Keratinocyte (primary cell): ENCODE measurements at regions not wholly inside any gene's neighbourhood (a gene's known extent, or its start where the extent isn't known, plus 50 kb on each side); places are given as distances from the start of the nearest gene placed in this dataset.
"Not testable (repeated sequence)": the region's sequence is repeated elsewhere in the genome, so short reads cannot be mapped to it uniquely, and the experiment has no call there.

ENCODE experiments used
- DNase-seq: peaks from one replicate; pipeline ENCODE4 v3.0.0-alpha.2; 2011; ENCODE audit warnings: low read depth, missing footprints, low spot score
- FAIRE-seq: peaks from 2 replicates; lab custom pipeline; 2011; peaks lifted over from hg19 to GRCh38; lab: Jason Lieb, UNC
- H2AFZ ChIP-seq: 2 replicates; pipeline ENCODE4 v1.6.0; 2012; ENCODE audit warnings: low read length, control low read depth, inconsistent platforms; ENCODE audit not compliant: control insufficient read depth
- H3K27ac ChIP-seq: 2 replicates; pipeline ENCODE4 v1.5.1; 2011; ENCODE audit warnings: low read length; ENCODE audit not compliant: control insufficient read depth, insufficient read depth
- H3K27me3 ChIP-seq: 3 replicates; pipeline ENCODE4 v1.6.0; 2011; ENCODE audit warnings: low read length; ENCODE audit not compliant: control insufficient read depth, insufficient read depth; ENCODE audit errors: extremely low read depth
- H3K36me3 ChIP-seq, 2 experiments: 2 replicates in 1 of 2; 3 replicates in 1 of 2; pipeline ENCODE4 v1.5.1; 2011; ENCODE audit warnings: low read length in 2 of 2, mild to moderate bottlenecking in 1 of 2; ENCODE audit not compliant: control insufficient read depth in 2 of 2, insufficient read depth in 2 of 2; ENCODE audit errors: extremely low read depth in 1 of 2
- H3K4me1 ChIP-seq: 3 replicates; pipeline ENCODE4 v1.5.1; 2011; ENCODE audit warnings: low read length; ENCODE audit not compliant: control insufficient read depth, insufficient read depth; ENCODE audit errors: extremely low read depth
- H3K4me2 ChIP-seq: 3 replicates; pipeline ENCODE4 v1.6.0; 2011; ENCODE audit warnings: low read depth, low read length; ENCODE audit not compliant: control insufficient read depth, insufficient read depth; ENCODE audit errors: extremely low read depth
- H3K4me3 ChIP-seq, 3 experiments: fragments of 200-600 bp in 1 of 3; sonication (generic) in 1 of 3; 2 replicates in 2 of 3; 3 replicates in 1 of 3; pipeline ENCODE4 v1.5.1; 2011 to 2016; ENCODE audit warnings: low read length in 3 of 3, mild to moderate bottlenecking in 3 of 3, control low read depth in 2 of 3, inconsistent platforms in 1 of 3, low read depth in 1 of 3, mixed read lengths in 1 of 3, mixed run types in 1 of 3, moderate library complexity in 1 of 3; ENCODE audit not compliant: control insufficient read depth in 2 of 3, insufficient read depth in 2 of 3; ENCODE audit errors: extremely low read depth in 1 of 3
- H3K79me2 ChIP-seq: 2 replicates; pipeline ENCODE4 v1.6.0; 2012; ENCODE audit warnings: low read length; ENCODE audit not compliant: control insufficient read depth, insufficient read depth
- H3K9ac ChIP-seq: 3 replicates; pipeline ENCODE4 v1.6.0; 2011; ENCODE audit warnings: low read length; ENCODE audit not compliant: control insufficient read depth, insufficient read depth; ENCODE audit errors: extremely low read depth
- H3K9me1 ChIP-seq: 3 replicates; pipeline ENCODE4 v1.6.0; 2011; ENCODE audit warnings: low read length; ENCODE audit not compliant: control insufficient read depth, insufficient read depth; ENCODE audit errors: extremely low read depth
- H3K9me3 ChIP-seq: 2 replicates; pipeline ENCODE4 v1.5.1; 2012; ENCODE audit warnings: low read depth, low read length; ENCODE audit not compliant: control insufficient read depth
- H4K20me1 ChIP-seq: 3 replicates; pipeline ENCODE4 v1.6.0; 2011; ENCODE audit warnings: low read length; ENCODE audit not compliant: control insufficient read depth, insufficient read depth; ENCODE audit errors: extremely low read depth
- EZH2 ChIP-seq: IDR thresholded peaks from one replicate; pipeline ENCODE4 v1.6.1; 2012; ENCODE audit warnings: inconsistent platforms, mild to moderate bottlenecking, low read length, moderate library complexity
- dilution Hi-C: fragments of 300-500 bp; cut with MboI; formaldehyde crosslinking; loops from one replicate; pipeline ENCODE4 v1.7.0; 2020; ENCODE audit warnings: low sequenced_read_pairs; ENCODE audit not compliant: extremely low pct_ligation_motif_present
- TF ChIP-seq, protein P1 (sequence below), 3 experiments: IDR thresholded peaks in 1 of 3; conservative IDR thresholded peaks in 1 of 3; optimal IDR thresholded peaks in 1 of 3; 2 replicates in 2 of 3; 3 replicates in 1 of 3; pipeline versions ENCODE3 to v1.5.1; 2011; ENCODE audit warnings: low read length in 3 of 3, mild to moderate bottlenecking in 3 of 3, moderate library complexity in 2 of 3, control low read depth in 1 of 3, inconsistent platforms in 1 of 3; ENCODE audit not compliant: insufficient read depth in 2 of 3; ENCODE audit errors: extremely low read depth in 1 of 3

DNA sequence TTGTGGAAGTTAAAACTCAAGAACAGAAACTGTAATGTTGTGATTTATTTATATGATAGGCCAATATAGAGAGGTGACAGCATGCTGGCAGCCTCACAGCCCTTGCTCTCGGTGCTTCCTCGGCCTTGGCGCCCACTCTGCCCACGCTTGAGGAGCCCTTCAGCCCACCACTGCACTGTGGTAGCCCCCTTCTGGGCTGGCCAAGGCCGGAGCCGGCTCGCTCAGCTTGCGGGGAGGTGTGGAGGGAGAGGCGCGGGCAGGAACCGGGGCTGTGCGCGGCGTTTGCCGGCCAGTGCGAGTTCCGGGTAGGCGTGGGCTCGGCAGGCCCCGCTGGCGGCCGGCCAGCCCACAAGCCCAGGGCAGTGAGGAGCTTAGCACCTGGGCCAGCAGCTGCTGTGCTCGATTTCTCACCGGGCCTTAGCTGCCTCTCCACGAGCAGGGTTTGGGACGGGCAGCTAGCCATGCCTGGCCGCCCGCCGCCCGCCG lies 65.8 kb upstream of the SLC8A3 start:
- H3K9ac ChIP-seq: no peak overlapping the region
- DNase-seq (no peak), FAIRE-seq (no peak)
- TF ChIP-seq, protein P1, sequence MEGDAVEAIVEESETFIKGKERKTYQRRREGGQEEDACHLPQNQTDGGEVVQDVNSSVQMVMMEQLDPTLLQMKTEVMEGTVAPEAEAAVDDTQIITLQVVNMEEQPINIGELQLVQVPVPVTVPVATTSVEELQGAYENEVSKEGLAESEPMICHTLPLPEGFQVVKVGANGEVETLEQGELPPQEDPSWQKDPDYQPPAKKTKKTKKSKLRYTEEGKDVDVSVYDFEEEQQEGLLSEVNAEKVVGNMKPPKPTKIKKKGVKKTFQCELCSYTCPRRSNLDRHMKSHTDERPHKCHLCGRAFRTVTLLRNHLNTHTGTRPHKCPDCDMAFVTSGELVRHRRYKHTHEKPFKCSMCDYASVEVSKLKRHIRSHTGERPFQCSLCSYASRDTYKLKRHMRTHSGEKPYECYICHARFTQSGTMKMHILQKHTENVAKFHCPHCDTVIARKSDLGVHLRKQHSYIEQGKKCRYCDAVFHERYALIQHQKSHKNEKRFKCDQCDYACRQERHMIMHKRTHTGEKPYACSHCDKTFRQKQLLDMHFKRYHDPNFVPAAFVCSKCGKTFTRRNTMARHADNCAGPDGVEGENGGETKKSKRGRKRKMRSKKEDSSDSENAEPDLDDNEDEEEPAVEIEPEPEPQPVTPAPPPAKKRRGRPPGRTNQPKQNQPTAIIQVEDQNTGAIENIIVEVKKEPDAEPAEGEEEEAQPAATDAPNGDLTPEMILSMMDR (optimal IDR thresholded peaks at IDR 0.05 in 1 of 3, IDR thresholded peaks at IDR 0.05 in 1 of 3, conservative IDR thresholded peaks at IDR 0.05 in 1 of 3; ENCODE audit: extremely low read depth in 1 of 3, insufficient read depth in 2 of 3, low read length in 3 of 3): no peak
- peak; percentile 28 for TF ChIP-seq EZH2
- H3K27me3 ChIP-seq: peaks cover 9% of the 10 kb centered on the region
- H3K79me2 ChIP-seq: no peaks in the 10 kb centered on the region
- peak overlapping the region; percentile 64 for H3K4me2 ChIP-seq
- H3K4me1 ChIP-seq: peaks cover 4% of the 10 kb centered on the region
- H3K36me3 ChIP-seq: no peaks in the 10 kb centered on the region
- no peaks in the 10 kb centered on the region for H3K9me1 ChIP-seq
- H3K27ac ChIP-seq: no peak overlapping the region
- dilution Hi-C loops: no loop called here
- peak overlapping the region; percentile 30 to 53 (median 42) for H3K4me3 ChIP-seq
- H3K9me3 ChIP-seq: no peaks in the 10 kb centered on the region
- no peaks in the 10 kb centered on the region for H4K20me1 ChIP-seq
- peak overlapping the region; percentile 68 for H2AFZ ChIP-seq

DNA sequence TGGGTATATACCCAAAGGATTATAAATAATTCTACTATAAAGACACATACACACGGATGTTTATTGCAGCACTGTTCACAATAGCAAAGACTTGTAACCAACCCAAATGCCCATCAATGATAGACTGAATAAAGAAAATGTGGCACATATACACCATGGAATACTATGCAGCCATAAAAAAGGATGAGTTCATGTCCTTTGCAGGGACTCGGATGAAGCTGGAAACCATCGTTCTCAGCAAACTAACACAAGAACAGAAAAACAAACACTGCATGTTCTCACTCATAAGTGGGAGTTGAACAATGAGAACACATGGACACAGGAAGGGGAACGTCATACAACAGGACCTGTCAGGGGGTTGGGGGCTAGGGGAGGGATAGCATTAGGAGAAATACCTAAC lies 64.8 kb upstream of the SLC8A3 start:
- H3K9ac ChIP-seq, FAIRE-seq, H3K9me3 ChIP-seq, H3K79me2 ChIP-seq, H2AFZ ChIP-seq, H3K27me3 ChIP-seq, H3K4me2 ChIP-seq, H3K4me3 ChIP-seq, dilution Hi-C loops, H3K4me1 ChIP-seq, H4K20me1 ChIP-seq, H3K27ac ChIP-seq, H3K9me1 ChIP-seq, H3K36me3 ChIP-seq, DNase-seq: not testable (repeated sequence)

DNA sequence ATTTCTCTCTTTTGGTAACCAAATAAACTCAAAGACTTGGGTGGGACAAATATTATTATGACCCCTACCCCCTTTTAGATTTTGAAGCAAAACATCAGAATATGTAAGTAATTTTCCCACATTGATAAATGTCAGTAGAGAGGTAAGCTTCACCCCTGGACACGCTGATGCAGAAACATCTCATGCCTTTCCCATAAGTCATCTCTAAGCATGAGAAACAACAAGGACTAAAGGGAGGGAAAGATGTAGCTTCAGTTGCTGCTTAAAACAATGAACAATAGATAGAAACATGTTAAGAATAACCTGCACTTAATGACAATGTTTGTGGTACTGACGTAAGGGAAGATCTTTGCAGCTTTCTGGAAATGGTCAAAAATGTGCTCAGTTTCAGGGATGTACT lies 56.3 kb upstream of the SLC8A3 start:
- Histone ChIP-seq H3K79me2 (no peaks in the 10 kb centered on the region), H3K4me1 (no peaks in the 10 kb centered on the region), H3K27ac (no peak overlapping the region), H2AFZ (no peak overlapping the region), H3K27me3 (no peaks in the 10 kb centered on the region), H4K20me1 (no peaks in the 10 kb centered on the region), H3K9me3 (no peaks in the 10 kb centered on the region), H3K4me3 (no peak overlapping the region), H3K9me1 (no peaks in the 10 kb centered on the region), H3K9ac (no peak overlapping the region), H3K4me2 (no peak overlapping the region), H3K36me3 (no peaks in the 10 kb centered on the region)
- TF ChIP-seq, protein P1 (optimal IDR thresholded peaks at IDR 0.05 in 1 of 3, IDR thresholded peaks at IDR 0.05 in 1 of 3, conservative IDR thresholded peaks at IDR 0.05 in 1 of 3; ENCODE audit: extremely low read depth in 1 of 3, insufficient read depth in 2 of 3, low read length in 3 of 3): no peak
- no peak for TF ChIP-seq EZH2
- dilution Hi-C loops: no loop called here
- FAIRE-seq: no peak
- no peak for DNase-seq
